Neural progenitor cell (in vitro differentiated cells): ENCODE measurements at regions not wholly inside any gene's neighbourhood (a gene's known extent, or its start where the extent isn't known, plus 50 kb on each side); places are given as distances from the start of the nearest gene placed in this dataset.

Source experiments
- DNase-seq: peaks from one replicate; pipeline ENCODE4 v3.0.0-alpha.2; 2016; ENCODE audit warnings: low spot score
- H2AFZ ChIP-seq: fragments of 200-600 bp; sonication (generic); replicated peaks from 2 replicates; pipeline ENCODE4 v1.6.1; 2016; ENCODE audit warnings: antibody characterized with exemption
- H3F3A ChIP-seq: fragments of 200-600 bp; sonication (generic); 2 replicates; pipeline ENCODE4 v1.6.1; 2016; ENCODE audit warnings: antibody characterized with exemption, low read depth
- H3K27ac ChIP-seq: fragments of 200-600 bp; sonication (generic); 2 replicates; pipeline ENCODE4 v1.5.1; 2016; ENCODE audit warnings: mild to moderate bottlenecking
- H3K27me3 ChIP-seq: fragments of 200-600 bp; sonication (generic); 2 replicates; pipeline ENCODE4 v1.6.1; 2016; ENCODE audit warnings: mild to moderate bottlenecking, moderate library complexity
- H3K36me3 ChIP-seq: fragments of 200-600 bp; sonication (generic); 2 replicates; pipeline ENCODE4 v1.5.1; 2016
- H3K4me1 ChIP-seq: fragments of 200-600 bp; sonication (generic); 2 replicates; pipeline ENCODE4 v1.6.1; 2016; ENCODE audit warnings: mixed run types
- H3K4me2 ChIP-seq: fragments of 200-600 bp; sonication (generic); 2 replicates; pipeline ENCODE4 v1.6.1; 2016
- H3K4me3 ChIP-seq: fragments of 200-600 bp; sonication (generic); 2 replicates; pipeline ENCODE4 v1.5.1; 2016
- H3K79me2 ChIP-seq: fragments of 200-600 bp; sonication (generic); 2 replicates; pipeline ENCODE4 v1.6.1; 2016; ENCODE audit warnings: low read depth
- H3K9ac ChIP-seq: fragments of 200-600 bp; sonication (generic); 2 replicates; pipeline ENCODE4 v1.6.1; 2016
- H3K9me3 ChIP-seq: fragments of 200-600 bp; sonication (generic); 2 replicates; pipeline ENCODE4 v1.5.1; 2016; ENCODE audit warnings: low read depth
- H4K20me1 ChIP-seq: fragments of 200-600 bp; sonication (generic); 2 replicates; pipeline ENCODE4 v1.6.1; 2016; ENCODE audit warnings: low read depth
- H3K27ac Mint-ChIP-seq: 3 replicates; pipeline ENCODE4 v1.8.0; 2021; ENCODE audit warnings: mixed read lengths
- H3K27me3 Mint-ChIP-seq: 2 replicates; pipeline ENCODE4 v1.8.0; 2022; ENCODE audit warnings: low read depth, mild to moderate bottlenecking, inconsistent platforms, moderate library complexity, mixed read lengths; ENCODE audit not compliant: insufficient read depth
- H3K36me3 Mint-ChIP-seq: 3 replicates; pipeline ENCODE4 v1.8.0; 2021; ENCODE audit warnings: mixed read lengths
- H3K4me1 Mint-ChIP-seq: 3 replicates; pipeline ENCODE4 v1.8.0; 2021; ENCODE audit warnings: mixed read lengths
- H3K4me3 Mint-ChIP-seq: 3 replicates; pipeline ENCODE4 v1.8.0; 2021; ENCODE audit warnings: mild to moderate bottlenecking, moderate library complexity, mixed read lengths
- H3K9me3 Mint-ChIP-seq: 3 replicates; pipeline ENCODE4 v1.8.0; 2020; ENCODE audit warnings: mixed read lengths
- CTCF ChIP-seq: fragments of 200-600 bp; sonication (generic); IDR thresholded peaks from 2 replicates; pipeline ENCODE4 v1.5.1; 2017; ENCODE audit warnings: antibody characterized with exemption, mild to moderate bottlenecking
- EZH2 ChIP-seq: fragments of 200-600 bp; sonication (generic); IDR thresholded peaks from 2 replicates; pipeline ENCODE4 v1.6.1; 2017; ENCODE audit warnings: antibody characterized with exemption, mild to moderate bottlenecking, moderate library complexity
- EZH2phosphoT487 ChIP-seq: fragments of 200-600 bp; sonication (generic); IDR thresholded peaks from 2 replicates; pipeline ENCODE4 v1.6.1; 2017; ENCODE audit warnings: antibody characterized with exemption

- Mint-ChIP-seq H3K4me1 (peaks cover 28% of the 10 kb centered on the region), H3K9me3 (peaks cover 22% of the 10 kb centered on the region), H3K27ac (no peak overlapping the region), H3K36me3 (peaks cover 16% of the 10 kb centered on the region), H3K4me3 (no peak overlapping the region), H3K27me3 (peaks cover 6% of the 10 kb centered on the region)
- H3K9ac ChIP-seq, result no peak overlapping the region
- no peak overlapping the region for H2AFZ ChIP-seq
- H3K36me3 ChIP-seq, result no peaks in the 10 kb centered on the region
- DNase-seq, result no peak
- TF ChIP-seq EZH2 (no peak), EZH2phosphoT487 (no peak), CTCF (no peak)
- H3F3A ChIP-seq, result no peaks in the 10 kb centered on the region
- H3K4me3 ChIP-seq, result no peak overlapping the region
- H3K79me2 ChIP-seq, result no peaks in the 10 kb centered on the region
- no peak overlapping the region for H3K27ac ChIP-seq
- H3K4me2 ChIP-seq, result no peak overlapping the region
- H3K4me1 ChIP-seq, result peaks cover 17% of the 10 kb centered on the region
- no peaks in the 10 kb centered on the region for H3K27me3 ChIP-seq
- no peaks in the 10 kb centered on the region for H4K20me1 ChIP-seq
- no peaks in the 10 kb centered on the region for H3K9me3 ChIP-seq
Observed at GRCh38 chr1:81617308-81617967, 183.3 kb upstream of the ADGRL2 start.

GRCh38 chr1:81613803-81614202, 186.9 kb upstream of the ADGRL2 start:
- Mint-ChIP-seq H3K27me3 (peaks cover 3% of the 10 kb centered on the region), H3K4me3 (no peak overlapping the region), H3K27ac (no peak overlapping the region), H3K4me1 (peaks cover 8% of the 10 kb centered on the region), H3K36me3 (peaks cover 17% of the 10 kb centered on the region), H3K9me3 (peaks cover 29% of the 10 kb centered on the region)
- Histone ChIP-seq H3K27ac (no peak overlapping the region), H3K9ac (no peak overlapping the region), H4K20me1 (no peaks in the 10 kb centered on the region), H3K4me1 (peaks cover 4% of the 10 kb centered on the region), H3K4me3 (no peak overlapping the region), H3F3A (no peaks in the 10 kb centered on the region), H3K79me2 (no peaks in the 10 kb centered on the region), H2AFZ (no peak overlapping the region), H3K36me3 (no peaks in the 10 kb centered on the region), H3K27me3 (no peaks in the 10 kb centered on the region), H3K4me2 (no peak overlapping the region), H3K9me3 (no peaks in the 10 kb centered on the region)
- DNase-seq, result no peak
- TF ChIP-seq EZH2phosphoT487, result no peak
- TF ChIP-seq EZH2, result no peak
- no peak for TF ChIP-seq CTCF

- Histone ChIP-seq H3K79me2 (no peaks in the 10 kb centered on the region), H3K36me3 (no peaks in the 10 kb centered on the region), H3K27me3 (no peaks in the 10 kb centered on the region), H3K9ac (no peak overlapping the region), H3K4me3 (no peak overlapping the region), H2AFZ (no peak overlapping the region), H3K9me3 (no peaks in the 10 kb centered on the region), H3K4me1 (no peaks in the 10 kb centered on the region), H3K4me2 (no peak overlapping the region), H3K27ac (no peak overlapping the region), H3F3A (no peaks in the 10 kb centered on the region), H4K20me1 (no peaks in the 10 kb centered on the region)
- DNase-seq, result no peak
- Mint-ChIP-seq H3K4me3 (no peak overlapping the region), H3K9me3 (peaks cover 7% of the 10 kb centered on the region), H3K27ac (no peak overlapping the region), H3K36me3 (peaks cover 4% of the 10 kb centered on the region), H3K27me3 (peaks cover 2% of the 10 kb centered on the region), H3K4me1 (peaks cover 5% of the 10 kb centered on the region)
- TF ChIP-seq CTCF (no peak), EZH2phosphoT487 (no peak), EZH2 (no peak)
Observed at GRCh38 chr1:81607924-81608323, 192.8 kb upstream of the ADGRL2 start.
